ENCODE measurements at regions not wholly inside any gene's neighbourhood (a gene's known extent, or its start where the extent isn't known, plus 50 kb on each side); places are given as distances from the start of the nearest gene placed in this dataset.

GRCh38 chr6:93624408-93624807 lies 205.0 kb upstream of the EPHA7 start:
- DNase-seq, result peak; percentile 99

GRCh38 chr6:93621442-93621841 lies 202.1 kb upstream of the EPHA7 start:
- peak; percentile 17 for DNase-seq

- DNase-seq, result no peak
Observed at GRCh38 chr6:93604951-93605350, 185.6 kb upstream of the EPHA7 start.

- no peak for DNase-seq
Observed at GRCh38 chr6:93592417-93592816, 173.1 kb upstream of the EPHA7 start.

- DNase-seq, result no peak
Observed at GRCh38 chr6:93586306-93586705, 166.9 kb upstream of the EPHA7 start.

- no peak for DNase-seq
Observed at GRCh38 chr6:93584300-93584699, 164.9 kb upstream of the EPHA7 start.

- DNase-seq, result peak; percentile 57
Observed at GRCh38 chr6:93581371-93581770, 162.0 kb upstream of the EPHA7 start.

- DNase-seq, result peak; percentile 16
Observed at GRCh38 chr6:93580446-93580845, 161.1 kb upstream of the EPHA7 start.

GRCh38 chr6:93575495-93576267 lies 156.3 kb upstream of the EPHA7 start:
- no peak for DNase-seq

DNA sequence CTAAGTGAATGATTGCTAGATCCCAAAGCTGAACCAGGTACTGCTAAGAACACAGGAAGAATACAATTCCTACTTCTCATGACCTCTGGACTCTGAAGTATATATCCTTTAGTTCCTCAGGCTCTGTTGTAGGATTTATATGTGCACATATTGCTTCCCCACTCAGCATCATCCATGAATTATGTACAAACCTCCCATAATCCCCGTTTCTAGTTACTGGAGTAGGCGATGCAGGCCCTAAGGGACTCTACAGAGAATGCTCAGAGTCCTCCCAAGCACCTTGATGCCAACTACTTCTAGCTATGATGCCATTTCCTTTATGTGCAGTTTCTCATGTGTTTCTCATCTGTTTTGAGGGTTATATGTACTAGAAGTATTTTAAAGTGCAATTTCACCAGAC lies 154.9 kb upstream of the EPHA7 start:
- DNase-seq, result no peak

GRCh38 chr6:93571346-93571745 lies 152.0 kb upstream of the EPHA7 start:
- no peak for DNase-seq

- DNase-seq, result no peak
Observed at GRCh38 chr6:93568169-93568568, 148.8 kb upstream of the EPHA7 start.

DNA sequence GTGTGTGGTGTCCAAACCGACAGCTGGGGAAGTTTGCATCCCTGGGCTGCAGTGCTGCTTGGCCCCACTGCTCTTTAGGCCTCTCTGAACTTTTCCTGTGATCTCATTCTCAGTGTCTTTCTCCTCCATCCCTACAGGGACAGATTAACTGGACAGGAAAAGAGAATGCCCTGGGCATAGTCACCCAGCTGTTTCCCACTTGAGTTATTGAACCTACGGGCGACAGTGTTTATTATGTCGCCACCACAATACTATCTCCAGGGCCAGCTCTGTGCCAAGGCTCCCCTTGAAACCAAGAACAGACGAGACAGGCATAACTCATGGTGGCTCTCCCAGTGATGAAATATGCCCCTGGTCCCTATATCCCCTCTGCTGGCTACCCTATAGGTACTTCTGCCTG lies 147.8 kb upstream of the EPHA7 start:
- no peak for DNase-seq

DNA sequence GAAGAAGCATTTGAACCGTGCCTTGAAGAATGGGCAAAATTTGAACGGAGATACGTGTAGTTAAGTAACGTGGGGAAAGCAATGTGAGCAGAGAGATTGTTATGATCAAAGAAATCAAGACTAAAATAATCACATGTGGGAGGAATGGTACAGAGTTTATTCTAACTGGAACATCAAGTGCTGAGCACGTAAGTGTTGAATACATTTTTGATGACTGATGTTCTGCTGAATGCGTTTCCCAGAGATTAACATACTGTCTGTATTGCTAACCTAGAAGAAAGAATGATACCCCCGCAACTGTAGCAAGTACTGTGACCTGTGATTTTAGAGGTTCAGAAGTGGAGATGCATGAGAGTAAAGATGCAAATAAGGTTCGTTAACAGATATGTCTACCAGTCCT lies 146.9 kb upstream of the EPHA7 start:
- no peak for DNase-seq

DNA sequence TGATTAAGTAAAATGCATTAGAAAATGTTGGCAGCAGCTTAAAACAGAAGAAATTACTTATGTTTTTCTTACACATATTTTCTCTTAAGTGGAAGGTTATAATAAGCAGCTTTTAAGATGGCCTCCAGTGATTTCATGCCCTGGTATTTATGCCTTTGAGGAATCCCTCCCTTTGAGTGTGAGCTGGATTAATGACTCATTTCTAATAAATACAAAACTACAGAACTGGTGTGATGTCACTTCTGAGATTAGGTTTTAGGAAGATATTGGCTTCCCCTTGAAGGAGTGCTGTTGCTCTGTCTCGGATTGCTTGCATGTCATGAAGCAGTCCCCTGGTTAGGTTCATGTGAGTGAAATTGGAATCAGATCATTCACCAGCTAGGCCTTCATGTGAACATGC lies 143.2 kb upstream of the EPHA7 start:
- no peak for DNase-seq

GRCh38 chr6:93555292-93555691 lies 135.9 kb upstream of the EPHA7 start:
- DNase-seq, result no peak

DNA sequence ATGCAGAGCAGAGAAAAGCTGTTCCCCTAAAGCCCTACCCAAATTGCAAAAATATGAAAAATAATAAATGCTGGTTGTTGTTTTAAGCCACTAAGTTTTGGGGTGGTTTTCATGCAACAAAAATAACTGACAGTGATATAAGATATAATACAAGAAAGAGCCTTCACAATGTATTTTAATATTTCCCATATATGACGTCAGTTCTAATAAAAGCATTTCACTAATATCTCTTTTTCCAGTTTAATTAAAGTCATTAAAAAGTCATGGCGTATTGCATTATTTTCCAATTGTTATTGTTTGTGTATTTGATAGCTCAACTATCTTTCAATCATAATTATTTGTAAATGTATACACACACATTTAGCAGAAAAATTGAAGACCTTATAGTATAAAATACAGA lies 134.7 kb upstream of the EPHA7 start:
- DNase-seq, result no peak

- DNase-seq, result peak; percentile 18
Observed at GRCh38 chr6:93550551-93551276, 131.4 kb upstream of the EPHA7 start.

- no peak for DNase-seq
Observed at GRCh38 chr6:93549868-93550267, 130.5 kb upstream of the EPHA7 start.

GRCh38 chr6:93524671-93525451 lies 105.5 kb upstream of the EPHA7 start:
- no peak for DNase-seq

DNA sequence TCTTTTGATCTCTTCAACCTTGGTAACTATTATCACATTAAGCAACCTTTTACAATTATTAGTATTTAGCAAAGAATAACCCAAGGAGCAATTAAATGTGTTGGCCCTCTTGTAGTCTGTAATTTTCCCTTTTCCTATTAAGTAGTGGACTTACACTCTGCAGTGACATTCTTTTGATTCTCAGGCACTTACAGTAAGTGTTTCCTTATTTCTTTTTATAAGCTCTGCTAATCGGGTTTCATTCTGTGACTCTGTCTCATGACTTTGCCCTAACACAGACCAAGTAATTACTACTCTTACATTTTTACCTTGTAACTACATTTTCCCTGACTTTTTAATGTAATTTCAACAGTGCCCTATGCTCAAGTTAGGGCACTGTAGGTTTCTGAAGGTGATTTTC lies 104.0 kb upstream of the EPHA7 start:
- no peak for DNase-seq

- DNase-seq, result no peak
Observed at GRCh38 chr6:93516441-93516840, 97.1 kb upstream of the EPHA7 start.

- DNase-seq, result no peak
Observed at GRCh38 chr6:93515736-93516135, 96.4 kb upstream of the EPHA7 start.

GRCh38 chr6:93498713-93499112 lies 79.4 kb upstream of the EPHA7 start:
- DNase-seq, result no peak

Data from NCI-H146 (cell line).